B cell (primary cell): ENCODE measurements at regions not wholly inside any gene's neighbourhood (a gene's known extent, or its start where the extent isn't known, plus 50 kb on each side); places are given as distances from the start of the nearest gene placed in this dataset.

Source experiments
- EZH2 ChIP-seq: IDR thresholded peaks from 2 replicates; pipeline ENCODE4 v1.6.1; 2012; ENCODE audit warnings: borderline replicate concordance, low read depth, mild to moderate bottlenecking, moderate library complexity, low read length; ENCODE audit not compliant: insufficient read depth, poor library complexity, severe bottlenecking
- TF ChIP-seq, protein P1 (sequence below): fragments of 200-600 bp; IDR thresholded peaks from one replicate; pipeline ENCODE4 v1.8.0; 2022; ENCODE audit warnings: antibody characterized with exemption, mild to moderate bottlenecking

DNA sequence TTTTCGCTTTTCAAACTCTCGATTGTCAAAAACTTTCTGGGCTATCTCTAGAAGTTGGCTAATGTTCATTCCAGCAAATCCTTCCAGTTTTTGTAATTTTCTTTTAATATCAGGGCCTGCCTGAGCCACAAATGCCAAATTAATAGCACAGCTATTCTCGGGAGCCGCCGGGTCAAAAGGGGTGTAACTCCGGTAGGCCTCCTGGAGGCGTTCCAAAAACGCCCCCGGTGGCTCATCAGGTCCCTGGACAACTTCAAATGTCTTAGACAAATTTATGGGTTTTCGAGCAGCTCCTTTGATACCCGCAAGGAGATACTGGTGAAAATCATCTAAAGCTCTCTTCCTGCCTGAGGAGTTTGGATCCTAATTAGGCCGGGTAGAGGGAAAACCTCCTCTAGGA, 117.9 kb upstream of the PZP start:
- TF ChIP-seq, protein P1, sequence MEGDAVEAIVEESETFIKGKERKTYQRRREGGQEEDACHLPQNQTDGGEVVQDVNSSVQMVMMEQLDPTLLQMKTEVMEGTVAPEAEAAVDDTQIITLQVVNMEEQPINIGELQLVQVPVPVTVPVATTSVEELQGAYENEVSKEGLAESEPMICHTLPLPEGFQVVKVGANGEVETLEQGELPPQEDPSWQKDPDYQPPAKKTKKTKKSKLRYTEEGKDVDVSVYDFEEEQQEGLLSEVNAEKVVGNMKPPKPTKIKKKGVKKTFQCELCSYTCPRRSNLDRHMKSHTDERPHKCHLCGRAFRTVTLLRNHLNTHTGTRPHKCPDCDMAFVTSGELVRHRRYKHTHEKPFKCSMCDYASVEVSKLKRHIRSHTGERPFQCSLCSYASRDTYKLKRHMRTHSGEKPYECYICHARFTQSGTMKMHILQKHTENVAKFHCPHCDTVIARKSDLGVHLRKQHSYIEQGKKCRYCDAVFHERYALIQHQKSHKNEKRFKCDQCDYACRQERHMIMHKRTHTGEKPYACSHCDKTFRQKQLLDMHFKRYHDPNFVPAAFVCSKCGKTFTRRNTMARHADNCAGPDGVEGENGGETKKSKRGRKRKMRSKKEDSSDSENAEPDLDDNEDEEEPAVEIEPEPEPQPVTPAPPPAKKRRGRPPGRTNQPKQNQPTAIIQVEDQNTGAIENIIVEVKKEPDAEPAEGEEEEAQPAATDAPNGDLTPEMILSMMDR: no peak
- TF ChIP-seq EZH2: no peak
